H1 (cell line): ENCODE measurements at regions not wholly inside any gene's neighbourhood (a gene's known extent, or its start where the extent isn't known, plus 50 kb on each side); places are given as distances from the start of the nearest gene placed in this dataset.

Source experiments
- ATF3 ChIP-seq: IDR thresholded peaks from 2 replicates; pipeline ENCODE4 v1.6.1; 2011; ENCODE audit warnings: low read depth, mild to moderate bottlenecking, low read length; ENCODE audit not compliant: insufficient read depth
- SIX5 ChIP-seq: IDR thresholded peaks from 2 replicates; pipeline ENCODE4 v1.6.1; 2011; ENCODE audit warnings: mild to moderate bottlenecking, low read depth, low read length
- SRF ChIP-seq: IDR thresholded peaks from 2 replicates; pipeline ENCODE4 v1.6.1; 2011; ENCODE audit warnings: mild to moderate bottlenecking, low read depth, low read length, moderate library complexity
- USF2 ChIP-seq: IDR thresholded peaks from 2 replicates; pipeline ENCODE4 v1.6.1; 2011; ENCODE audit warnings: low read length, improper control_type of control experiment

GRCh38 chr11:128336203-128336602 lies 251.2 kb downstream of the ETS1 start (continued):
- TF ChIP-seq SIX5 (no peak), USF2 (no peak), ATF3 (no peak), SRF (no peak)
- TF ChIP-seq, all 59 proteins: peak for 0
